ENCODE measurements at regions not wholly inside any gene's neighbourhood (a gene's known extent, or its start where the extent isn't known, plus 50 kb on each side); places are given as distances from the start of the nearest gene placed in this dataset.
A peak's percentile ranks its signal among the peaks of the same experiment; 100 is the strongest.

GRCh38 chr6:113184736-113185135 is 672.4 kb upstream of the MARCKS start:
- peak overlapping the region; percentile 91 for H3K27ac Mint-ChIP-seq
- DNase-seq: no peak
- H3K4me1 Mint-ChIP-seq (ENCODE audit: low read depth): peaks cover 61% of the 10 kb centered on the region
- H3K4me3 Mint-ChIP-seq: peak overlapping the region; percentile 42; the same call in 1 of the 2 replicates
- H3K9me3 Mint-ChIP-seq: no peaks in the 10 kb centered on the region
- no peaks in the 10 kb centered on the region for H3K36me3 Mint-ChIP-seq (ENCODE audit: low read depth)
- no peaks in the 10 kb centered on the region for H3K27me3 Mint-ChIP-seq (ENCODE audit: insufficient read depth)
- no peak for TF ChIP-seq CTCF (IDR thresholded peaks at IDR 0.05)

GRCh38 chr6:113185299-113185698 is 671.8 kb upstream of the MARCKS start:
- no peaks in the 10 kb centered on the region for H3K36me3 Mint-ChIP-seq (ENCODE audit: low read depth)
- no peaks in the 10 kb centered on the region for H3K27me3 Mint-ChIP-seq (ENCODE audit: insufficient read depth)
- no peaks in the 10 kb centered on the region for H3K9me3 Mint-ChIP-seq
- no peak for DNase-seq
- H3K27ac Mint-ChIP-seq: peak overlapping the region; percentile 91
- TF ChIP-seq CTCF (IDR thresholded peaks at IDR 0.05): no peak
- H3K4me1 Mint-ChIP-seq (ENCODE audit: low read depth): peaks cover 61% of the 10 kb centered on the region
- H3K4me3 Mint-ChIP-seq: no peak overlapping the region

GRCh38 chr6:113187661-113188060 is 669.5 kb upstream of the MARCKS start:
- no peak for TF ChIP-seq CTCF (IDR thresholded peaks at IDR 0.05)
- H3K27ac Mint-ChIP-seq: no peak overlapping the region
- no peak for DNase-seq

GRCh38 chr6:113188962-113189361 is 668.2 kb upstream of the MARCKS start:
- TF ChIP-seq CTCF (IDR thresholded peaks at IDR 0.05): no peak
- Mint-ChIP-seq H3K27me3 (ENCODE audit: insufficient read depth) (no peaks in the 10 kb centered on the region), H3K4me1 (ENCODE audit: low read depth) (peaks cover 31% of the 10 kb centered on the region), H3K9me3 (peaks cover 11% of the 10 kb centered on the region), H3K27ac (no peak overlapping the region), H3K36me3 (ENCODE audit: low read depth) (peaks cover 10% of the 10 kb centered on the region), H3K4me3 (no peak overlapping the region)
- no peak for DNase-seq

More at GRCh38 chr6:113187661-113188060, 669.5 kb upstream of the MARCKS start:
- Mint-ChIP-seq H3K4me1 (ENCODE audit: low read depth) (peaks cover 44% of the 10 kb centered on the region), H3K4me3 (no peak overlapping the region), H3K36me3 (ENCODE audit: low read depth) (peaks cover under 1% of the 10 kb centered on the region; the same call in 1 of the 2 replicates), H3K9me3 (peaks cover under 1% of the 10 kb centered on the region; the same call in 1 of the 2 replicates), H3K27me3 (ENCODE audit: insufficient read depth) (no peaks in the 10 kb centered on the region)

GRCh38 chr6:113190170-113190569 is 667.0 kb upstream of the MARCKS start:
- H3K4me1 Mint-ChIP-seq (ENCODE audit: low read depth): peaks cover 19% of the 10 kb centered on the region
- peaks cover 11% of the 10 kb centered on the region for H3K9me3 Mint-ChIP-seq
- no peaks in the 10 kb centered on the region for H3K27me3 Mint-ChIP-seq (ENCODE audit: insufficient read depth)
- no peak overlapping the region for H3K27ac Mint-ChIP-seq
- no peak overlapping the region for H3K4me3 Mint-ChIP-seq
- peak; percentile 27; the same call in 1 of the 2 replicates for TF ChIP-seq CTCF (IDR thresholded peaks at IDR 0.05)
- no peak for DNase-seq
- H3K36me3 Mint-ChIP-seq (ENCODE audit: low read depth): peaks cover 10% of the 10 kb centered on the region

- DNase-seq: no peak
- Mint-ChIP-seq H3K9me3 (peaks cover 11% of the 10 kb centered on the region), H3K27ac (no peak overlapping the region), H3K36me3 (ENCODE audit: low read depth) (peaks cover 10% of the 10 kb centered on the region), H3K4me1 (ENCODE audit: low read depth) (no peaks in the 10 kb centered on the region), H3K27me3 (ENCODE audit: insufficient read depth) (no peaks in the 10 kb centered on the region), H3K4me3 (no peak overlapping the region)
- TF ChIP-seq CTCF (IDR thresholded peaks at IDR 0.05): no peak
Observed at GRCh38 chr6:113194090-113194489, 663.1 kb upstream of the MARCKS start.

Measured in HFFc6 (cell line).